ENCODE measurements at regions not wholly inside any gene's neighbourhood (a gene's known extent, or its start where the extent isn't known, plus 50 kb on each side); places are given as distances from the start of the nearest gene placed in this dataset.

- TF ChIP-seq CTCF (IDR thresholded peaks at IDR 0.05) (no peak), POLR2AphosphoS5 (IDR thresholded peaks at IDR 0.05) (no peak), POLR2A (IDR thresholded peaks at IDR 0.05) (no peak)
- no peak for DNase-seq (ENCODE audit: low spot score in 2 of 2)
- Histone ChIP-seq H3K4me1 (no peaks in the 10 kb centered on the region), H3K9me3 (no peaks in the 10 kb centered on the region), H3K27ac (no peak overlapping the region), H3K36me3 (no peaks in the 10 kb centered on the region), H3K27me3 (peaks cover 0 to 19% of the 10 kb centered on the region in 2 donors), H3K4me3 (no peak overlapping the region)
- intact Hi-C loops (cut with DNase I; ENCODE audit: low total_unique reads): loop anchor here (10.0 kb wide), 1 partner anchor 507 kb away; the partner anchor contains the start of gene FOXC2
Observed at GRCh38 chr16:87072101-87072500, 245.1 kb downstream of the C16orf95 start.

- H3K4me1 ChIP-seq: no peaks in the 10 kb centered on the region
- no peak for DNase-seq (ENCODE audit: low spot score in 2 of 2)
- no peak overlapping the region for H3K4me3 ChIP-seq
- H3K9me3 ChIP-seq: peaks cover 0 to 5% of the 10 kb centered on the region in 2 donors
- TF ChIP-seq CTCF (IDR thresholded peaks at IDR 0.05) (no peak), POLR2A (IDR thresholded peaks at IDR 0.05) (no peak), POLR2AphosphoS5 (IDR thresholded peaks at IDR 0.05) (no peak)
- intact Hi-C loops (cut with DNase I; ENCODE audit: low total_unique reads): loop anchor here (10.0 kb wide), 1 partner anchor 510 kb away; the partner anchor contains the start of gene FOXC2
- peaks cover 0 to 11% of the 10 kb centered on the region in 2 donors for H3K27me3 ChIP-seq
- H3K36me3 ChIP-seq: no peaks in the 10 kb centered on the region
- no peak overlapping the region for H3K27ac ChIP-seq
Observed at GRCh38 chr16:87074641-87075318, 242.4 kb downstream of the C16orf95 start.

- Histone ChIP-seq H3K4me3 (no peak overlapping the region), H3K9me3 (peaks cover 0 to 11% of the 10 kb centered on the region in 2 donors), H3K36me3 (no peaks in the 10 kb centered on the region), H3K4me1 (no peaks in the 10 kb centered on the region), H3K27ac (no peak overlapping the region), H3K27me3 (peaks cover 0 to 10% of the 10 kb centered on the region in 2 donors)
- no peak for DNase-seq (ENCODE audit: low spot score in 2 of 2)
- intact Hi-C loops (cut with DNase I; ENCODE audit: low total_unique reads): loop anchor here (10.0 kb wide), 1 partner anchor 511 kb away; the partner anchor contains the start of gene FOXC2
- TF ChIP-seq POLR2AphosphoS5 (IDR thresholded peaks at IDR 0.05) (no peak), CTCF (IDR thresholded peaks at IDR 0.05) (no peak), POLR2A (IDR thresholded peaks at IDR 0.05) (no peak)
Observed at GRCh38 chr16:87075319-87075860, 241.8 kb downstream of the C16orf95 start.

- DNase-seq (ENCODE audit: low spot score in 2 of 2): no peak
- intact Hi-C loops (cut with DNase I; ENCODE audit: low total_unique reads): loop anchor here (10.0 kb wide), 1 partner anchor 512 kb away; the partner anchor contains the start of gene FOXC2
- Histone ChIP-seq H3K27me3 (no peaks in the 10 kb centered on the region), H3K36me3 (no peaks in the 10 kb centered on the region), H3K4me3 (no peak overlapping the region), H3K27ac (no peak overlapping the region), H3K4me1 (no peaks in the 10 kb centered on the region), H3K9me3 (peaks cover 0 to 21% of the 10 kb centered on the region in 2 donors)
- TF ChIP-seq POLR2AphosphoS5 (IDR thresholded peaks at IDR 0.05) (no peak), CTCF (IDR thresholded peaks at IDR 0.05) (no peak)
Observed at GRCh38 chr16:87076331-87076949, 240.8 kb downstream of the C16orf95 start.
